GM08714 (cell line): ENCODE measurements at regions not wholly inside any gene's neighbourhood (a gene's known extent, or its start where the extent isn't known, plus 50 kb on each side); places are given as distances from the start of the nearest gene placed in this dataset.

Experiments used
- H3K4me3 ChIP-seq: fragments of 200-500 bp; sonication (Bioruptor generic); 2 replicates; pipeline ENCODE4 v1.5.1; 2014; ENCODE audit warnings: mild to moderate bottlenecking, low read length, inconsistent platforms
- ZNF274 ChIP-seq: IDR thresholded peaks from 2 replicates; pipeline ENCODE4 v1.6.1; 2012; ENCODE audit warnings: mild to moderate bottlenecking, low read depth, low read length

DNA sequence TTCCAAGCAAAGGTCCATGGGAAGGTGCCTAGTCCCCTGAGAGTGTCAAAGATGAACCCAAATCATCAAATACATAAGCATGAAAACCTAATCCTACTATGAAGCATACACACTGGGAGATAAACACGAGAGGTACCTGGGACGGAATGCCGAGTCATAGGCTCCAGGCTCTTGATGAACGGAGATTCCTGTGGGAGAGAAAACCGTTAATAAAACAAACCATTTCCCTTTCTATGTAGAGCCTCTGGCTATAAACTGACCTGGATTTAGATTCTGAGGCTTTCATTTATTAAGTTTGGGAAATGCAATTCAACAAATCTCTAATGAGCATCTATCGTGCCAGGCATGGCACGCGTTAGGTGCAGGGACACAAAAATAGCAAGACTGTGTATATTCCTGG is 206.4 kb upstream of the IL12B start:
- no peak overlapping the region for H3K4me3 ChIP-seq
- no peak for TF ChIP-seq ZNF274

DNA sequence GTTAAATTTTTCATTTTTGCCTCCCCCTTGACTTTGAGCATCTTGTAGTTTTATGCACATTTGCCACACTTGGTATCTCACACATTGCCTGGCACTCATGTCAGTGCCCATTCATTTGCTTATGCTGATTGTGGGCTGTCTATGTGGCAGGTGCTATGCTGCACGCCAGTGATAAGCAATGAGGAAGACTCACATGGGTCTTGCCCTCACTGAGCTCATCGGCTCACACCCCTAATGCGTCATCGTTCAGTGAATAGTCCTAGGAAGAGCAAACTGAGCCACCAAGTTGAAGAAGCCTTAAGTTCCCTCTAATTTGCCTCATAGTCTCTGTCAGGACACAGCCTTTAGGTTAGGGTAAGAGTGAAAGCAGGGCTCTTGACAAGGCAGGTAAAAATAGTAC is 209.4 kb upstream of the IL12B start:
- TF ChIP-seq ZNF274, result no peak
- no peak overlapping the region for H3K4me3 ChIP-seq

DNA sequence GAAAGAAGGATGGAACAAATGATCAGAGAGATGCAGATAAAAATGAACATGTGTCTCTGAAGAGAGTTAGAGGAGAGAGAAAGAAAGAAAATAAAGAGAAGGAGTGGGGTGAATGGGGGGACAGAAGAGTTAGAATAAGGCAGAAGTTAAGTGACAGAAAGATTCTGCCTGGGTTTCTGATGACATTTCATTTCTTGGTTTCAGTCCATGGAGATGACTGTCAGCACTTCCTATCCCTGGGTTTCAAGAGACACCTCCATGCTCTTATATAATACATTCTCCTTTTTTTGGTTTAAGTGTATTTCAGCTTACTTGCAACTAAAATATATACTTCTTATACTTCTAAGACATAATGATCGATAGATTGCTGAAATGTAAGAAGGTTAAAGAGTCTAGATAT is 213.0 kb upstream of the IL12B start:
- no peak for TF ChIP-seq ZNF274
- H3K4me3 ChIP-seq, result no peak overlapping the region

DNA sequence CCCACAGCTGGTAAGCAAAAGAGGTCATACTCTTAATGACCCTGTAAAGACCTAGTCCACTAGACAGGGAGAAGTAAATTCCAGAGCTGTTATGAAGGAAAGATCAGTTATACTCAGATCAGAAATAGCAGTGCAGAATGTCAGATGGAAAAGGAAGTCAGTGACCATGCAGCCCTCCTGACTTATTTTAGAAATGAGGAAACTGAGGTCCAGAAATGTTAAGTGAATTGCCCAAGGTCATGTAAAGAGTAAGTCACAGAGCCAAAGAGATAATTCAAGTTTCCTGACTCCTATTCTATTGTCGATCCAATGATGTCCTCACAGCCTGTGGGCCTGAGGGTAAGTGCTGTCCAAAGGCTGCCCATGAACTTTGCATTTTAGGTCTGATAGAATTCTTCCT is 214.9 kb upstream of the IL12B start:
- no peak for TF ChIP-seq ZNF274
- H3K4me3 ChIP-seq, result no peak overlapping the region

DNA sequence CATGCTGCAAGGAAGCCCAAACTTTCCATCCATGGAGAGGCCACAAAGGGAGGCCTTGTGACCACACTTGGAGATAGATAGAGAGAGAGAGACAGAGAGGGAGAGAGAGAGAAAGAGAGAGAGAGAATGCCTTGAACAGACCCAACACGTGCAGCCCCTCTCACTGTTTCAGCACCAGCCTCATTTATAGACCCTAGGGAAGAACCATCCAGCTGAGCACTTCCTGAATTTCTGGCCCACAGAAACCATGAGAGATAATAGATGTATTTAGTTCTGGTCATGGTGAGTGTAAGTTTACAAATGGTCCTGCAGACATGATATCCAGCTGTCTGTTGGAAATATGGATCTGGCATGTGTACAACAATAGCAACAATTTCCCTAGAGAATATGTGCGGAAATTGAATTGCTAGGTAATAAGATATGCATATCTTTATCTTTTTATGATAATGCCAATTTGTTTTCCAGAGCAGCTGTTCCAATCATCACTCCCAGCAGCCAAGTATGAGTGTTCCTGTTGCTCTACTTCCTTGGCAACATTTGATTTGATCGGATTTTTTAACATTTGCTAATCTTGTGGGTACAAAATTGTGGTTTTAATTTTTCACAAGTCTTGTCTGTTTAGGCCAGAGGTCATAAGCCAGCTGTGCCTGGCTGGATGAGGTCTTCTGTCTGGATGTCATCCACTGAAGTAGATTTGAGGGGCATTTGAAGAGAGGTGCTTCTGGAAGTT is 217.3 kb upstream of the IL12B start:
- H3K4me3 ChIP-seq, result no peak overlapping the region
- no peak for TF ChIP-seq ZNF274

DNA sequence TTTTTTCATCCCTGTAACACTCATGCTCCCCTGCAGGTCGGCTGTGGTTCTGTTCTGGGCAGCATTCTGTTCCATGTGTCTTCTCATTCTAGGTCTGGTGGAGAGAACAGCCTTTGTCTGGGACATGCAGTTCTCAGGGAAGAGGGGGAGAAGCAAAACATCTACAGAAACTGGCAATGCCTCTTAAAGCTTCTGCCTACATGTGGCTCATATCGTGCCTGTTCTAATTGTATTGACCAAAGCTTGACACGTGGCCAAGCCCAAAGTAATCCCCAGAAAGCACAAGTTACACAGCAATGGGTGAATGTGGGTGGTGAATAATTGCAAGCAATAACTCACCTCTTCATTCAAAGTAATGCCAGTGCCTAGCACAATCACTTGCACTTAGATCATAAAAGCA is 218.2 kb upstream of the IL12B start:
- TF ChIP-seq ZNF274, result no peak
- H3K4me3 ChIP-seq, result no peak overlapping the region

DNA sequence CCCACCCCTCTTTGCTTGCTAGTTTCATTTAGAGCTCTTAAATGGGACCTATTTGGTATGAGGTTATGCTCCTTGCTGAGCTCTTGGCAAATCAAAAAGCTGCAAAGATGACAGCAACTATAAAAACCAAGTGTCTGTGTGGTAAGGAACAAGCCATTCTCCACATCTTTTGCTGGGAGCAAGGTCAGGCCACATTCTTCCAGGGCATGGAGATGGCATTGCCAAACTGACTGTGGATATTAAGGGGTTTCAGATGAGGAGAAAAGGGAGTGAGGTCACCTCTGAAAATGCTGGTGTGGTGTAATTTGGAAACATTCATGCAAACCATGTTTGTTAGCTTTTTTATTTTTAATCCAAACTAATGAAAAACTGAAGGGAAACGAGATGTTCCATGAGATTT is 218.8 kb upstream of the IL12B start:
- no peak overlapping the region for H3K4me3 ChIP-seq
- no peak for TF ChIP-seq ZNF274

DNA sequence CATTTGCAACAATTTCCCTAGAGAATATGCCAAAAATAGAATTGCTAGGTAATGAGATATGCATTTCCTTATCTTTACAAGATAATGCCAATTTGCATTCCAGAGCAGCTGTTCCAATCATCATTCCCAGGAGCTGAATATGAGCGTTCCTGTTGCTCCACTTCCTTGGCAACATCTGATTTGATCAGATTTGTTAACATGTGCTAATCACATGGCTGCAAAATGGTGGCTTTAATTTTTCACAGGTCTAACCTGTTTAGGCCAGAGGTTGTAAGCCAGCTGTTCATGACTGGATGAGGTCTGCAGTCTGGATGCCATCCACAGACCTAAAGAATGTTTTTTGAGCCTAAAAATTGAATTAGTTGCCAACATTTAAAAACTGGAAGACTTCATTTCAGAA is 220.7 kb upstream of the IL12B start:
- TF ChIP-seq ZNF274, result no peak
- H3K4me3 ChIP-seq, result no peak overlapping the region

DNA sequence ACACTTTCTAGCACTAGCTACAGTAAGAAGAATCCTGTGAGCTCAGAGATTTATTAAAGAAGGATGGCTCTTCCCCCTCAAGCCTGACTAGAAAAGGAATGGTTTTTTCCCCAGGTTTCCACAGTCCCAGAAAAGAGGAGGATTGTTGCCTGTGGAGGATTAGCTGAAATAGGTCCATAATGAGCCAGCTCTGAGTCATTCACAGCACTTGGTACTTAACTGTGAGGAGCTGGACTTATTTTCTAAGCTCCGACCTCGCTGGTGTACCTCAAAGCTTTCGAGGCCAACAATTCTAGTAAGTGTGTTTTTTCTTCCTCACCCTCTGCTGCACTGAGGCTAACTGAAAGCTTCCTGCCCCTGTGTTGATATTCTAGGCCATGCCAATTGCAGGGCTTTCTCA is 222.5 kb upstream of the IL12B start:
- no peak overlapping the region for H3K4me3 ChIP-seq
- no peak for TF ChIP-seq ZNF274

DNA sequence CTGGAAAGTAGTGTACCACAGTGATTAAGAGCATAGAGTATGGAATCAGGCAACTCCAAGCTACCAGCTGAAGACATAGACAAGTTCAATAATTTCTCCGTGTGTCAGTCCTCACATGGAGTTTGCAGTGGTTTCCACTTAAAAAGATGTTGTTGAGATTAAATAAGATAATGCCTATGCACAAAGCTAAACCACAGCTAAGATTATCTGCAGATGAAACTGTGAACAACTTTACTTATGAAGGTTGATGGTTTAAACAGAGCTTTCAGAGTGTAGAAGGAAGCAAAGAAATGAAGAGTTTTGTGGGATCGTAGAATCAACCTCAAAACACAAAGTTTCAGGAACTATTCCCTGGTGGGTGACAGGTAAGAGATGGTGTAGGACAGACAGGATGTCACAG is 223.5 kb upstream of the IL12B start:
- no peak overlapping the region for H3K4me3 ChIP-seq
- no peak for TF ChIP-seq ZNF274

DNA sequence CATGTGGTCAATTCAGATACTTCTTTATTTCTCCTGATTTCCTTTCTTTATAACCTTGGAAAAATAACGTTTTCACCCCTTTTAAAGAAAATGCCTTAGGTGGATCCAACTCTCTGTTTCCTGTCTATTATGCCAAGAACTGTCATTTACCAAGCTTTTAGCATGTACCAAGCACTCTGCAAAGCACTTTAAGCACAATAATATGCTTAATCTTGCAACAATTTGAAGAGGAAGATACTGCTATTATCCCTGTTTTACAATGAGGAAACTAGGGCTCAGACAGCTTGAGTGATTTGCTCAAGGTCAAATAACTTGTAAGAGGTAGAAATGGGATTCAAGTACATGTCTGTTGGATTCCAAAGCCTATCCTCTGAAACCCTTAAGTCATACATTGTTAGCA is 224.8 kb upstream of the IL12B start:
- TF ChIP-seq ZNF274, result no peak

DNA sequence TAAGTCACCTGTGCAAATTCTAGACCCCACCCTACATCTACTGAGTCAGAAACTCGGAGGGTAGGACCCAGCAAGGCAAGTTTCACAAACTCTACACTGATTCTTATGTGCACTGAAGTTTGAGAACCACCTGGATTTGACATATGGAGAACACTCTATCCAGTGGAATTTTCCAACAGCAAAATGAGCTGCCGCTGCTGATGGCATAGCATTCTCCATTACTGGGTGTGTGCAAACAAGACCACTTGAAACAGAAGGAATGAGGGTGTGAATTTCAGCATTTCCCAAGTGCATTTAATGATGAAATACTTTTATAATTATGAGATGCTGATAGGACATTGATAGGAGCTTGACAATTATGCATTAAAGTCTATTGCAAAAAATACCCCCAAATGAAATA is 229.1 kb upstream of the IL12B start:
- no peak overlapping the region for H3K4me3 ChIP-seq
- TF ChIP-seq ZNF274, result no peak

More for the DNA sequence above, 224.8 kb upstream of the IL12B start:
- H3K4me3 ChIP-seq, result no peak overlapping the region

DNA sequence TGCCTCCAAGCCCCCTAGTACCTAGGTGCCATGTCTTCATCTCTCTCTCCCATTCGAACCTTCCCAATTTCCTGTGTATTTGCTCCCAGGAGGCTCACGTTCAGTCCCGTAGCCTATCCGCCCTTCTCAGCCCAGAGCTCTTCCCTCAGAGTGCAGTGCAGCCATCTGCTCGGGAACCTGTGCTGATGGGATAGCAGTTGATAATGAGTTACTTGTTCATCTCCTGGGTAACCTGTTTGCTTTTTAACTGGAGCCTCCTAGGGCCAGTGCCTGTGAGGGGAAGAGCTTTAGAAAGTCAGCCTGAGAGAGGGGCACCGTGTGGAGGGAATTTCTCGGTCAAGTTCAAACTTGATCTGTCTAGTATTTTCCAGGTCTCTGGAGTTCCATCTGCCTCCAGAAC is 229.8 kb upstream of the IL12B start:
- H3K4me3 ChIP-seq, result no peak overlapping the region
- no peak for TF ChIP-seq ZNF274

DNA sequence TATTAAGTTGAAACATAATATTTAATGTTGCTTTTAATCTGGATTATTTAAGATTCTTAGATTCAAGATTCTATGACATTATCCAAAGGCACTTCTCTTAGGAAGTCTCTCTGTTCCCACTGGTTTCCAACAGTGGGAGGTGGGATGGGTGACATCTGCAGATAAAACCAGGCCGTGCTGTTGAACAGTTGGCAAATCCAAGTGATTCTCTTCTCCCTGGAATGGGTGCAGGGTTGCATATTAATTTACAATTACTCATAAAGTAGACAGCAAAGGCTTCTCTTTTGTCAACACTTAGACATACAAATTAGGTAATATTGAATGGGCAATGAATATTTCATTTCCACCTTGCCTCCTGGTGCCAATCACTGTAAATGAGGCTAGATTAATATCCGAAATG is 233.7 kb upstream of the IL12B start:
- no peak overlapping the region for H3K4me3 ChIP-seq
- no peak for TF ChIP-seq ZNF274

DNA sequence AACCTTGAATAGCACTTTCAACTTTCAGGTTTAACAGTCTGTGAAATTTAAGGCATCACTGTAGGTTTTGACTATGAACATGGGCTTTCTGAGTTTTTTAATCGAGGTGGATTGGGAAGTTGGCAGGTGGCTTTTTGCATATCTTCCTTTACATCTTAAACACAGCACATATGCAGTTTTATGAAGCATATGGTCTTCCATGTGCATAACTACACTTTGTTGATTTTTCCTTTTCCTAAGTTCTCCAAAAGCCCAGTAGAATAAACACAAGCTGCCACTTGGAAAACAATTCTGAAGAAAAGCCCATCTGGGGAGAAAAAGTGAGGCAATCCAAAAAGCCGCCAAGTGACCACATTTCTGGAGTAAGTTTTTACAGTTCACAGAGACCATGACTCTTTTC is 236.5 kb upstream of the IL12B start:
- TF ChIP-seq ZNF274, result no peak
- H3K4me3 ChIP-seq, result no peak overlapping the region

DNA sequence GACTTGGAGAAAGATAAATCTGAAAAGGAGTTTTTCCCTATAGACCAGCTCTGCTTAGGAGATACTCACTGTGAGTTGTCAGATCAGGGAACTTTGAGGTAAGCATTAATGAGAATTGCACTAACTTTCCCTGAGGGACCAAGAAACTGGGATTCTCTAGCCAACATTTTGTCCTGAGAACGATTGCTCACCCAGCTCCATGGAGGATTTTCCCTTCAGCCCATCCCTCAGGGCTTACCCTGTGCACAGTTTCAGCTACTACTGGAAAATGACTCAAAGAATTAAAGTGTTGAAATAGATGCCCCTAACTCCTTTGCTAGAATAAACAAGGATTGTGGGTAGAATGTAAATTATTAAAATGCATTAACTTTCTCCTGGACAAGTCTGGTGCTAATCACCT is 237.2 kb upstream of the IL12B start:
- TF ChIP-seq ZNF274, result no peak
- no peak overlapping the region for H3K4me3 ChIP-seq

DNA sequence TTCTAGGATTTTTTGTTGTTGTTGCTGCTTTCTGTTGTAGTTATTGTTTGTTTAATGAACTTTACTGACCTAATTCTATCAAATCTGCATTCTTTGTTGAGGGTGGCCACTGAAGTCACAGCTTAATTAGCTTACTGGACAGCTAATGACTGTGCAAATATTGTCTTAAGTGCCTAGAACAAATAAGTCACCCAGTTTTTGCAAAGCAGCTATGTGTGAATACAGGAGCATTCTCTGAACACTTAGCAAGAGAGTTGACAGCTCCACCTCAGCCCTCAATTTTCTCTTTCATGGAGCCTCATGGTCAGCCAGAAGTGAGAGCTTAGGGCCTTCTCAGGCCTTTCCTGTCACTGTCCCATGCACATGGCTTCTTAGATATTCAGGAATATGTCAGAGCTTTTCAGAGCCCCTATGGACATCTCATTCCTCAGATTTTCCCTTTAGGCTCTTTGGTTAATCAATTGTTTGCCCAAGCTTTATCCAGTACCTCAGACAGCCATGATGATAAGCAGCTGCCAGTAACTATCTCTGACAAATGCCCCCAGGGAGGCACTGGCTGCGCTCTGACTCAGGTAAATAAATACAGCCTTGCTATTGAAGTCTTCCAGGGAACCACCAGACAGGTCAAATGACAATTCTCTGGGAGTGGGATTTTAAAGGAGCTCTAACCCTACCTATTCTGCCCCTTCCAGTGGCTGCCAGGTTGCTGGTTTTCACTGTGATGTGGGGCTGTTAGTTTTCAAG is 241.4 kb upstream of the IL12B start:
- TF ChIP-seq ZNF274, result no peak

More for the DNA sequence above, 241.4 kb upstream of the IL12B start:
- H3K4me3 ChIP-seq, result no peak overlapping the region
